T-helper 1 cell treated with Interleukin-12 subunit alpha and Interleukin-12 subunit beta and Interleukin-4 antibody, amounts not matched to agents 30 ng/mL and 1 ng/mL, for 36 hours (primary cell): ENCODE measurements at regions not wholly inside any gene's neighbourhood (a gene's known extent, or its start where the extent isn't known, plus 50 kb on each side); places are given as distances from the start of the nearest gene placed in this dataset.

Source experiments
- intact Hi-C: fragments of 100-400 bp; cut with micrococcal nuclease; formaldehyde crosslinking; loops from one replicate; pipeline ENCODE4 v1.15.1; 2024

- intact Hi-C loops: no loop called here
Observed at GRCh38 chr7:35971133-35971891, 170.5 kb downstream of the SEPTIN7 start.

DNA sequence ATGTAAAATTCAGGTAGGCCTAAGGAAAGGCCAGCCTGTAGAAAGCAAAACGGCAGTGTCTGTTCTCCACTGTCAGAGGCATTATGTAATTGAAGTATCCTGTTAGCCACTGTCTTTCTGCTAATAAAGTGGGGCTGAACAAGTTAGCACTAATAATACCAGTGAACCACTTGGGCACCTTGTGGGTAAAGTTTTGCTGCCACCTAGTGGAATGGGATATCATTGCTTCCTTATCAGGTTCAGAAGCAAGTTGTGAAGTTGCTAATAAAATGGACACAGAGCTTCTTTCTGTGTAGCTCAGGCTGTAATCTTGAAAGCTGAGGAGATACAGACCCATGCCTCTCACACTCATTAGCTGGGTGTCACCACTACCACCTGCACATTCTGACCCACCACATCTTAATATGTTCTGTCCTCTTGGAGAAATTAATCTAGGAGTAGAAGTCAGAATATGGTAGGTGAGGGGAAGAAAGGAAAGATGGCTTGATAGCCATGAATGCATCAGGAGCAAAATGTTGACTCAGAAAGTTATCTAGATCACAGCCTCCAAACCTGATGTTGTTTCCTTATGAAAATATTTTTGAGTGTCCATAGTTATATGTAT is 175.1 kb downstream of the SEPTIN7 start:
- intact Hi-C loops: loop anchor here (1.0 to 5.0 kb wide), 4 partner anchors 59 to 551 kb away; no protein-coding TSS in a partner anchor

GRCh38 chr7:35978816-35979640 is 174.0 kb upstream of the EEPD1 start:
- intact Hi-C loops: loop anchor here (5.0 kb wide), 1 partner anchor 357 kb away; no protein-coding TSS in a partner anchor

GRCh38 chr7:35982600-35982999 is 170.5 kb upstream of the EEPD1 start:
- intact Hi-C loops: no loop called here

GRCh38 chr7:35983626-35984025 is 169.4 kb upstream of the EEPD1 start:
- intact Hi-C loops: no loop called here

GRCh38 chr7:35985126-35985754 is 167.8 kb upstream of the EEPD1 start:
- intact Hi-C loops: loop anchor here (1.0 to 5.0 kb wide), 4 partner anchors 167 to 382 kb away; partner anchors contain the start of gene EEPD1

- intact Hi-C loops: loop anchor here (5.0 kb wide), 1 partner anchor 165 kb away; the partner anchor contains the start of gene EEPD1
Observed at GRCh38 chr7:35987016-35987415, 166.0 kb upstream of the EEPD1 start.

GRCh38 chr7:35988105-35988504 is 164.9 kb upstream of the EEPD1 start:
- intact Hi-C loops: loop anchor here (5.0 kb wide), 1 partner anchor 164 kb away; the partner anchor contains the start of gene EEPD1

DNA sequence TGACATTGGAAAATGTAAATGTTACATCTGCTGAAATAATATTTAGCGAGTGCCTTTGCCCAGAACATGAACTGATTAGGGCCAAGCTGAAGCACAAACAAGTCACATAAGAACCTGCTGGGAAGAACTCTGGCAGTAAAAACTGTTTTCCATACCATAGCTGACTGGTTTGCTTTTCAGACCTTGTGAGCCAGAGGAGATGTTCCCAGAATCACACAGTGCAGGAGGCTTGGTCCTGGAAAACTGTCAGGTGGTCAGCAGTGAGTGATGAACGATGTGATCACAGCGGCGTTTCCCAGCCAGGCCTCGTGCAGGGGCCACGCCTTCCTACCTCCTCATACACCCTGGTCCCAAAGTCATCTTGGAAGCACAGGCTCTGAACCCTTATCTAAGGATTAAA is 164.2 kb upstream of the EEPD1 start:
- intact Hi-C loops: loop anchor here (5.0 kb wide), 1 partner anchor 163 kb away; the partner anchor contains the start of gene EEPD1

- intact Hi-C loops: no loop called here
Observed at GRCh38 chr7:35991511-35992232, 161.4 kb upstream of the EEPD1 start.

DNA sequence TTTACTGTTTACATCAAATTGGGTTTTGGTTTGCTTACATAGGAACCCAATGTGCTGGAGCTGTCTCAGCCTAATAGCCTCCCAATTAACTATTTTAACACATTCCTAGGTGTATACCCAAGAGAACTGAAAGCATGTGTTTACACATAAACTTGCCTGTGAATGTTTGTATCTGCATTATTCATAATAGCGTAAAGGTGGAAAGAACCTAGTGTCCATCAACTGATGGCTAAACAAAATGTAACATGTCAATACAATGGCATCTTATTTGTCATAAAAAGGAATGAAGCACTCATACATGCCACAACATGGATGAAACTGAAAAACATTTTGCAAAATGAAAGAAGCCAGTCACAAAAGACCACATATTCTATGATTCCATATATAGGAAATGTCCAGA is 160.6 kb upstream of the EEPD1 start:
- intact Hi-C loops: no loop called here

DNA sequence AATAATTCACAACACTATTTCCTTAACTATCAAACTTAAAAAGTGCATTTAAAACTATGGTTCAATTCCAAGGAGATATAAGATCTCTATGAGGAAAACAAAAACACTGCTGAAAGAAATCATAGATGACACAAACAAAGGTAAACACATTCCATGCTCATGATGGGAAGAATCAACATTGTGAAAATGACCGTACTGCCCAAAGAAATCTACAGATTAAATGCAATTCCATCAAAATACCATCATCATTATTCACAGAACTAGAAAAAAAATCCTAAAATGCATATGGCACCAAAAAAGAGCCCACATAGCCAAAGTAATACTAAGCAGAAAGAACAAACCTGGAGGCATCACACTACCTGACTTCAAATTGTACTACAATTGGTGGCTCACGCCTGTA is 159.9 kb upstream of the EEPD1 start:
- intact Hi-C loops: no loop called here

- intact Hi-C loops: no loop called here
Observed at GRCh38 chr7:35993676-35994606, 159.1 kb upstream of the EEPD1 start.

- intact Hi-C loops: no loop called here
Observed at GRCh38 chr7:35995334-35995733, 157.7 kb upstream of the EEPD1 start.

DNA sequence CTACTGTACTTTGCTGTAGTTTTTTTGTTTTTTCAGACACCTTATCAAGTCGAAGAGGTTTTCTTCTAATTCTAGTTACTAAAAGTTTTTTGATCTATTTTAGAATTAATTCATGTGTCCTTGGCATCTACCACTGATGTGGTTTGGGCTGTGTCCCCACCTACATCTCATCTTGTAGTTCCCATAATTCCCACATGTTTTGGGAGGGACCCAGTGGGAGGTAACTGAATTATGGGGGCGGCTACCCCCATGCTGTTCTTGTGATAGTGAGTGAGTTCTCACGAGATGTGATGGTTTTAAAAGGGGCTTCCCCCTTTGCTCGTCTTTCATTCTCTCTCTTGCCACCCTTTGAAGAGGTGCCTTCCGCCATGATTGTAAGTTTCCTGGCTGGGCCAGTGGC is 154.6 kb upstream of the EEPD1 start:
- intact Hi-C loops: no loop called here

- intact Hi-C loops: no loop called here
Observed at GRCh38 chr7:36001546-36001945, 151.5 kb upstream of the EEPD1 start.

DNA sequence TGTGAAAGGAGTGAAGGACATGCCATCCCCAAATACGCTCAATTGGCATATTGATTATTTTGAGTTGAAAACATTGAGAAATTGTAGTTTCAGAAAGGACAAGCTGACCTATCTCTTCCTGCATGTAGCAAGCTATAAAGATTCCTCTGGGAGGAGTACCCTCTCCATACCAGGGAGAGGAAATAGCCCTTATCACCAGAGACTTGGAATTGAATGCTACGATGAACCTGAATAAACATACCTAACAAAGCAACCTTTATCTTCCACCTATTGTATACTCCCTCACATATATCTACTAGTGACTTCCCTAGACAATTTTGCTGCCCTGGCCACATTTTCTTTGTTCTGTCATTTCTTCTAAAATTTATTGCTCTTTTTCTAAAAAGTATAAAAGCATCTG is 150.2 kb upstream of the EEPD1 start:
- intact Hi-C loops: no loop called here

GRCh38 chr7:36003343-36003742 is 149.7 kb upstream of the EEPD1 start:
- intact Hi-C loops: no loop called here

GRCh38 chr7:36005293-36005692 is 147.8 kb upstream of the EEPD1 start:
- intact Hi-C loops: no loop called here

GRCh38 chr7:36005876-36006275 is 147.2 kb upstream of the EEPD1 start:
- intact Hi-C loops: no loop called here
